Fibroblast of lung (primary cell): ENCODE measurements at regions not wholly inside any gene's neighbourhood (a gene's known extent, or its start where the extent isn't known, plus 50 kb on each side); places are given as distances from the start of the nearest gene placed in this dataset.

Source experiments
- DNase-seq, 2 donors: peaks; one replicate each; pipeline versions ENCODE4 v3.0.0 to v3.0.0-alpha.2; 2010; ENCODE audit warnings: low read depth in 2 of 2
- H2AFZ ChIP-seq: 2 replicates; pipeline ENCODE4 v1.5.1; 2012; ENCODE audit warnings: low read length, control low read depth, inconsistent platforms
- H3K27ac ChIP-seq: 2 replicates; pipeline ENCODE4 v1.5.1; 2011; ENCODE audit warnings: low read length, control low read depth; ENCODE audit not compliant: insufficient read depth
- H3K27me3 ChIP-seq: 2 replicates; pipeline ENCODE4 v1.5.1; 2011; ENCODE audit warnings: mild to moderate bottlenecking, low read length; ENCODE audit not compliant: control insufficient read depth, insufficient read depth
- H3K36me3 ChIP-seq: 2 replicates; pipeline ENCODE4 v1.5.1; 2011; ENCODE audit warnings: low read length; ENCODE audit not compliant: control insufficient read depth, insufficient read depth
- H3K4me1 ChIP-seq: 2 replicates; pipeline ENCODE4 v1.5.1; 2011; ENCODE audit warnings: low read length; ENCODE audit not compliant: control insufficient read depth, insufficient read depth; ENCODE audit errors: extremely low read depth
- H3K4me2 ChIP-seq: 2 replicates; pipeline ENCODE4 v1.5.1; 2011; ENCODE audit warnings: low read length, control low read depth; ENCODE audit not compliant: insufficient read depth; ENCODE audit errors: extremely low read depth
- H3K4me3 ChIP-seq, 4 experiments: fragments of 200-600 bp in 1 of 4; sonication (generic) in 1 of 4; replicated peaks in 1 of 4; 2 replicates each; pipeline ENCODE4 v1.5.1; 2011 to 2016; ENCODE audit warnings: low read length in 4 of 4, low read depth in 3 of 4, mild to moderate bottlenecking in 3 of 4, control low read depth in 2 of 4, inconsistent platforms in 1 of 4, mixed read lengths in 1 of 4; ENCODE audit not compliant: insufficient read depth in 1 of 4; ENCODE audit errors: control extremely low read depth in 1 of 4
- H3K79me2 ChIP-seq: 2 replicates; pipeline ENCODE4 v1.5.1; 2012; ENCODE audit warnings: mild to moderate bottlenecking, low read length, inconsistent platforms; ENCODE audit not compliant: control insufficient read depth, insufficient read depth
- H3K9ac ChIP-seq: 2 replicates; pipeline ENCODE4 v1.5.1; 2011; ENCODE audit warnings: mild to moderate bottlenecking, low read length, control low read depth; ENCODE audit not compliant: insufficient read depth
- H3K9me3 ChIP-seq: 2 replicates; pipeline ENCODE4 v1.5.1; 2012; ENCODE audit warnings: low read depth, low read length; ENCODE audit not compliant: control insufficient read depth, insufficient read depth
- H4K20me1 ChIP-seq: 2 replicates; pipeline ENCODE4 v1.5.1; 2011; ENCODE audit warnings: low read length; ENCODE audit not compliant: control insufficient read depth, insufficient read depth; ENCODE audit errors: extremely low read depth
- EZH2 ChIP-seq: IDR thresholded peaks from 2 replicates; pipeline ENCODE4 v1.5.1; 2012; ENCODE audit warnings: low read length, control low read depth, mild to moderate bottlenecking; ENCODE audit errors: missing control alignments
- TF ChIP-seq, protein P1 (sequence below), 2 donors: IDR thresholded peaks in 1 of 2; conservative IDR thresholded peaks in 1 of 2; 1 replicate in 1 of 2; 2 replicates in 1 of 2; pipeline ENCODE4 v1.5.1; 2011 to 2012; ENCODE audit warnings: low read length in 2 of 2, control low read depth in 1 of 2, inconsistent platforms in 1 of 2, low read depth in 1 of 2, mild to moderate bottlenecking in 1 of 2

DNA sequence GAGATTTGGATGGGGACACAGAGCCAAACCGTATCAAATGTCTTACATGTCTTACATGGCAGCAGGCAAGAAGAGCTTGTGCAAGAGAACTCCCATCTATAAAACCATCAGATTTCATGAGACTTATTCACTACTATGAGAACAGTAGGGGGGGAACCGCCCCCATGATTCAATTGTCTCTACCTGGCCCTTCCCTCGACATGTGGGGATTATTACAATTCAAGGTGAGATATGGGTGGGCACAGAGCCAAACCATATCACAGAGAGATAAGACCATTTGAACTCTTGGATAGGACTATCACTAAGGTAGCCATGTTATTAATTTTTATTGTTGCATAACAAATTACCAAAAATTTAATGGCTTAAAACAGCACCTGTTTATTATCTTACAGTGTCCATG lies 611.7 kb downstream of the SOX6 start:
- Histone ChIP-seq H3K4me3 (no peak overlapping the region), H3K4me2 (no peak overlapping the region), H3K9ac (no peak overlapping the region), H3K9me3 (no peaks in the 10 kb centered on the region), H3K4me1 (no peaks in the 10 kb centered on the region), H4K20me1 (no peaks in the 10 kb centered on the region), H3K36me3 (no peaks in the 10 kb centered on the region), H3K79me2 (no peaks in the 10 kb centered on the region), H2AFZ (no peak overlapping the region), H3K27me3 (no peaks in the 10 kb centered on the region), H3K27ac (no peak overlapping the region)
- TF ChIP-seq EZH2: no peak
- TF ChIP-seq, protein P1, sequence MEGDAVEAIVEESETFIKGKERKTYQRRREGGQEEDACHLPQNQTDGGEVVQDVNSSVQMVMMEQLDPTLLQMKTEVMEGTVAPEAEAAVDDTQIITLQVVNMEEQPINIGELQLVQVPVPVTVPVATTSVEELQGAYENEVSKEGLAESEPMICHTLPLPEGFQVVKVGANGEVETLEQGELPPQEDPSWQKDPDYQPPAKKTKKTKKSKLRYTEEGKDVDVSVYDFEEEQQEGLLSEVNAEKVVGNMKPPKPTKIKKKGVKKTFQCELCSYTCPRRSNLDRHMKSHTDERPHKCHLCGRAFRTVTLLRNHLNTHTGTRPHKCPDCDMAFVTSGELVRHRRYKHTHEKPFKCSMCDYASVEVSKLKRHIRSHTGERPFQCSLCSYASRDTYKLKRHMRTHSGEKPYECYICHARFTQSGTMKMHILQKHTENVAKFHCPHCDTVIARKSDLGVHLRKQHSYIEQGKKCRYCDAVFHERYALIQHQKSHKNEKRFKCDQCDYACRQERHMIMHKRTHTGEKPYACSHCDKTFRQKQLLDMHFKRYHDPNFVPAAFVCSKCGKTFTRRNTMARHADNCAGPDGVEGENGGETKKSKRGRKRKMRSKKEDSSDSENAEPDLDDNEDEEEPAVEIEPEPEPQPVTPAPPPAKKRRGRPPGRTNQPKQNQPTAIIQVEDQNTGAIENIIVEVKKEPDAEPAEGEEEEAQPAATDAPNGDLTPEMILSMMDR (conservative IDR thresholded peaks at IDR 0.05 in 1 of 2, IDR thresholded peaks at IDR 0.05 in 1 of 2; ENCODE audit: low read depth in 1 of 2, low read length in 2 of 2): no peak
- DNase-seq: no peak

GRCh38 chr11:15745266-15745665 lies 611.1 kb downstream of the SOX6 start:
- no peaks in the 10 kb centered on the region for H3K4me1 ChIP-seq
- no peak overlapping the region for H2AFZ ChIP-seq
- no peaks in the 10 kb centered on the region for H3K36me3 ChIP-seq
- TF ChIP-seq, protein P1 (conservative IDR thresholded peaks at IDR 0.05 in 1 of 2, IDR thresholded peaks at IDR 0.05 in 1 of 2; ENCODE audit: low read depth in 1 of 2, low read length in 2 of 2): no peak
- TF ChIP-seq EZH2: no peak
- H3K9me3 ChIP-seq: no peaks in the 10 kb centered on the region
- H3K4me3 ChIP-seq: no peak overlapping the region
- no peak overlapping the region for H3K4me2 ChIP-seq
- no peaks in the 10 kb centered on the region for H3K79me2 ChIP-seq
- peak in 1 of 2 donors; percentile 23 for DNase-seq
- no peaks in the 10 kb centered on the region for H3K27me3 ChIP-seq
- no peak overlapping the region for H3K9ac ChIP-seq
- no peaks in the 10 kb centered on the region for H4K20me1 ChIP-seq
- no peak overlapping the region for H3K27ac ChIP-seq

DNA sequence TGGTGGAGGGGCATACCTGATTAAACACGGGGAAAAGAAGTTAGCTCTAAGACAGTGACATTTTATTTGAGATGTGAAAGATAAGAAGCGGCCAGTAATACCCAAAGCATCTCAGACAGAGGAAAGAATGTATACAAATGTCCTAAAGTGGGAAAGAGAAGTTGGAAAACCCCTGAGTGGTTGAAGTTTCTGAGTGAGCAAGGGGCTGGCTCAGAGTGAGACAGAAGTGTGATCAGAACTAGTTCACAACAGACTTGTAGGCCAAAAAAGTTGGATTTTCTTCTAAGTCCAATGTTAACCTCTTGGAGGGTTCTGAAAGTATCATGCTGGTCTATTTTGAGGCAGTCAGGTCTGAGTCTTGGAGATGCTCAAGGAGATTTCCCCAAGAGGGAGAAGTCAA lies 608.7 kb downstream of the SOX6 start:
- H3K4me3 ChIP-seq: no peak overlapping the region
- no peaks in the 10 kb centered on the region for H3K9me3 ChIP-seq
- no peak overlapping the region for H3K27ac ChIP-seq
- no peaks in the 10 kb centered on the region for H3K4me1 ChIP-seq
- H3K36me3 ChIP-seq: no peaks in the 10 kb centered on the region
- no peaks in the 10 kb centered on the region for H3K79me2 ChIP-seq
- H3K4me2 ChIP-seq: no peak overlapping the region
- H2AFZ ChIP-seq: no peak overlapping the region
- no peaks in the 10 kb centered on the region for H3K27me3 ChIP-seq
- peak in 1 of 2 donors; percentile 27 for DNase-seq
- no peak overlapping the region for H3K9ac ChIP-seq
- TF ChIP-seq EZH2: no peak
- TF ChIP-seq, protein P1 (conservative IDR thresholded peaks at IDR 0.05 in 1 of 2, IDR thresholded peaks at IDR 0.05 in 1 of 2; ENCODE audit: low read depth in 1 of 2, low read length in 2 of 2): no peak
- H4K20me1 ChIP-seq: no peaks in the 10 kb centered on the region
